ENCODE measurements at regions not wholly inside any gene's neighbourhood (a gene's known extent, or its start where the extent isn't known, plus 50 kb on each side); places are given as distances from the start of the nearest gene placed in this dataset.

DNA sequence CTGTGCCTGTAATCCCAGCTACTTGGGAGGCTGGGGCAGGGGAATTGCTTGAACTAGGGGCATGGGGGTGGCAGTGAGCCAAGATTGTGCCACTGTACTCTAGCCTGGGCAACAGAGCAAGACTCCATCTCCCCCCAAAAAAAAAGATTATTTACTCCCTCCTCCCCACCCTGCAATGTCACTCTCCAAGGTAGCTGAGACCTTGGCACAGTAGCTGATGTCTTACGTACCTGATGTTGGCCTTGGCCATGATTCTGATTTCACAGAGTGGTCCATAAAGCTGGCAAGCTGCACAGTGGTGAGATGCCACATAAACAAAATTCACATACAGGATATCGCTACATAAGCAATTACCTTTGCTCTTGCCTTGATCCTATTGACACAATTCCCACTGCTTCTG is 108.5 kb downstream of the CAVIN4 start:
- TF ChIP-seq, protein P1, sequence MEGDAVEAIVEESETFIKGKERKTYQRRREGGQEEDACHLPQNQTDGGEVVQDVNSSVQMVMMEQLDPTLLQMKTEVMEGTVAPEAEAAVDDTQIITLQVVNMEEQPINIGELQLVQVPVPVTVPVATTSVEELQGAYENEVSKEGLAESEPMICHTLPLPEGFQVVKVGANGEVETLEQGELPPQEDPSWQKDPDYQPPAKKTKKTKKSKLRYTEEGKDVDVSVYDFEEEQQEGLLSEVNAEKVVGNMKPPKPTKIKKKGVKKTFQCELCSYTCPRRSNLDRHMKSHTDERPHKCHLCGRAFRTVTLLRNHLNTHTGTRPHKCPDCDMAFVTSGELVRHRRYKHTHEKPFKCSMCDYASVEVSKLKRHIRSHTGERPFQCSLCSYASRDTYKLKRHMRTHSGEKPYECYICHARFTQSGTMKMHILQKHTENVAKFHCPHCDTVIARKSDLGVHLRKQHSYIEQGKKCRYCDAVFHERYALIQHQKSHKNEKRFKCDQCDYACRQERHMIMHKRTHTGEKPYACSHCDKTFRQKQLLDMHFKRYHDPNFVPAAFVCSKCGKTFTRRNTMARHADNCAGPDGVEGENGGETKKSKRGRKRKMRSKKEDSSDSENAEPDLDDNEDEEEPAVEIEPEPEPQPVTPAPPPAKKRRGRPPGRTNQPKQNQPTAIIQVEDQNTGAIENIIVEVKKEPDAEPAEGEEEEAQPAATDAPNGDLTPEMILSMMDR (IDR thresholded peaks at IDR 0.05), result no peak
- TF ChIP-seq POLR2A (IDR thresholded peaks at IDR 0.05) (no peak), POLR2AphosphoS5 (IDR thresholded peaks at IDR 0.05) (no peak), EP300 (IDR thresholded peaks at IDR 0.05) (no peak)
